NCI-H128 (cell line): ENCODE measurements at regions not wholly inside any gene's neighbourhood (a gene's known extent, or its start where the extent isn't known, plus 50 kb on each side); places are given as distances from the start of the nearest gene placed in this dataset.
"Not testable (repeated sequence)": the region's sequence is repeated elsewhere in the genome, so short reads cannot be mapped to it uniquely, and the experiment has no call there.

Experiments
- DNase-seq: peaks from one replicate; lab custom pipeline; 2025; ENCODE audit not compliant: unreplicated experiment; lab: John Stamatoyannopoulos, UW

- DNase-seq: not testable (repeated sequence)
These were observed 203.4 kb upstream of the WSB1 start for GRCh38 chr17:27090450-27091042.

- no peak for DNase-seq
These were observed 202.8 kb upstream of the WSB1 start for GRCh38 chr17:27091043-27091497.

- DNase-seq: not testable (repeated sequence)
These were observed 199.7 kb upstream of the WSB1 start for GRCh38 chr17:27094179-27094578.

- not testable (repeated sequence) for DNase-seq
These were observed 198.1 kb upstream of the WSB1 start for GRCh38 chr17:27095821-27096220.

GRCh38 chr17:27099266-27099665 is 194.6 kb upstream of the WSB1 start:
- not testable (repeated sequence) for DNase-seq

- DNase-seq: not testable (repeated sequence)
These were observed 189.2 kb upstream of the WSB1 start for GRCh38 chr17:27104605-27105221.

- no peak for DNase-seq
These were observed 188.3 kb upstream of the WSB1 start for GRCh38 chr17:27105636-27106035.

- no peak for DNase-seq
These were observed 187.4 kb upstream of the WSB1 start for GRCh38 chr17:27106347-27106981.

GRCh38 chr17:27106982-27107360 is 186.9 kb upstream of the WSB1 start:
- no peak for DNase-seq

GRCh38 chr17:27107386-27108328 is 186.3 kb upstream of the WSB1 start:
- not testable (repeated sequence) for DNase-seq

GRCh38 chr17:27109346-27109745 is 184.6 kb upstream of the WSB1 start:
- no peak for DNase-seq

GRCh38 chr17:27153005-27153404 is 140.9 kb upstream of the WSB1 start:
- DNase-seq: no peak

GRCh38 chr17:27155866-27156265 is 138.0 kb upstream of the WSB1 start:
- DNase-seq: no peak

GRCh38 chr17:27157297-27157696 is 136.6 kb upstream of the WSB1 start:
- no peak for DNase-seq

GRCh38 chr17:27157898-27158297 is 136.0 kb upstream of the WSB1 start:
- no peak for DNase-seq

- no peak for DNase-seq
These were observed 135.5 kb upstream of the WSB1 start for GRCh38 chr17:27158382-27158781.

GRCh38 chr17:27180322-27180721 is 113.6 kb upstream of the WSB1 start:
- DNase-seq: no peak

- DNase-seq: not testable (repeated sequence)
These were observed 112.5 kb upstream of the WSB1 start for GRCh38 chr17:27181379-27181925.

GRCh38 chr17:27181935-27182334 is 112.0 kb upstream of the WSB1 start:
- no peak for DNase-seq

- not testable (repeated sequence) for DNase-seq
These were observed 96.4 kb upstream of the WSB1 start for GRCh38 chr17:27197505-27197904.

GRCh38 chr17:27199948-27200347 is 94.0 kb upstream of the WSB1 start:
- DNase-seq: no peak
